Stimulated activated CD4-positive, alpha-beta T cell treated with anti-CD3 and anti-CD28 coated beads, Interleukin-4, amount 100 ng/mL, for 24 hours (primary cell): ENCODE measurements at regions not wholly inside any gene's neighbourhood (a gene's known extent, or its start where the extent isn't known, plus 50 kb on each side); places are given as distances from the start of the nearest gene placed in this dataset.

Experiments
- DNase-seq: peaks from one replicate; pipeline ENCODE4 v3.0.0-alpha.2; 2020

- DNase-seq = no peak
These were observed 459.4 kb downstream of the DTHD1 start for GRCh38 chr4:36740796-36741310.

- no peak for DNase-seq
These were observed 466.1 kb downstream of the DTHD1 start for GRCh38 chr4:36747277-36748129.

- no peak for DNase-seq
These were observed 471.6 kb downstream of the DTHD1 start for GRCh38 chr4:36753048-36753447.

GRCh38 chr4:36757580-36758311 lies 476.3 kb downstream of the DTHD1 start:
- DNase-seq = no peak

GRCh38 chr4:36758312-36759178 lies 477.1 kb downstream of the DTHD1 start:
- no peak for DNase-seq

- no peak for DNase-seq
These were observed 480.2 kb downstream of the DTHD1 start for GRCh38 chr4:36761607-36762006.

GRCh38 chr4:36763814-36764213 lies 480.7 kb upstream of the NWD2 start:
- DNase-seq = no peak

GRCh38 chr4:36767596-36767995 lies 476.9 kb upstream of the NWD2 start:
- DNase-seq = no peak

- no peak for DNase-seq
These were observed 473.0 kb upstream of the NWD2 start for GRCh38 chr4:36771411-36772153.

- no peak for DNase-seq
These were observed 472.4 kb upstream of the NWD2 start for GRCh38 chr4:36772154-36772516.

GRCh38 chr4:36773467-36773866 lies 471.1 kb upstream of the NWD2 start:
- no peak for DNase-seq

GRCh38 chr4:36775544-36775943 lies 469.0 kb upstream of the NWD2 start:
- no peak for DNase-seq

GRCh38 chr4:36779601-36780000 lies 464.9 kb upstream of the NWD2 start:
- no peak for DNase-seq

GRCh38 chr4:36785973-36786372 lies 458.6 kb upstream of the NWD2 start:
- no peak for DNase-seq

GRCh38 chr4:36786519-36786918 lies 458.0 kb upstream of the NWD2 start:
- no peak for DNase-seq

GRCh38 chr4:36794716-36795115 lies 449.8 kb upstream of the NWD2 start:
- DNase-seq = no peak

GRCh38 chr4:36812149-36812548 lies 432.4 kb upstream of the NWD2 start:
- DNase-seq = no peak

- no peak for DNase-seq
These were observed 429.0 kb upstream of the NWD2 start for GRCh38 chr4:36815536-36815935.

GRCh38 chr4:36823199-36823967 lies 421.2 kb upstream of the NWD2 start:
- DNase-seq = no peak

GRCh38 chr4:36824682-36825081 lies 419.9 kb upstream of the NWD2 start:
- no peak for DNase-seq

- DNase-seq = no peak
These were observed 409.3 kb upstream of the NWD2 start for GRCh38 chr4:36835246-36835645.
